ENCODE measurements at regions not wholly inside any gene's neighbourhood (a gene's known extent, or its start where the extent isn't known, plus 50 kb on each side); places are given as distances from the start of the nearest gene placed in this dataset.

DNA sequence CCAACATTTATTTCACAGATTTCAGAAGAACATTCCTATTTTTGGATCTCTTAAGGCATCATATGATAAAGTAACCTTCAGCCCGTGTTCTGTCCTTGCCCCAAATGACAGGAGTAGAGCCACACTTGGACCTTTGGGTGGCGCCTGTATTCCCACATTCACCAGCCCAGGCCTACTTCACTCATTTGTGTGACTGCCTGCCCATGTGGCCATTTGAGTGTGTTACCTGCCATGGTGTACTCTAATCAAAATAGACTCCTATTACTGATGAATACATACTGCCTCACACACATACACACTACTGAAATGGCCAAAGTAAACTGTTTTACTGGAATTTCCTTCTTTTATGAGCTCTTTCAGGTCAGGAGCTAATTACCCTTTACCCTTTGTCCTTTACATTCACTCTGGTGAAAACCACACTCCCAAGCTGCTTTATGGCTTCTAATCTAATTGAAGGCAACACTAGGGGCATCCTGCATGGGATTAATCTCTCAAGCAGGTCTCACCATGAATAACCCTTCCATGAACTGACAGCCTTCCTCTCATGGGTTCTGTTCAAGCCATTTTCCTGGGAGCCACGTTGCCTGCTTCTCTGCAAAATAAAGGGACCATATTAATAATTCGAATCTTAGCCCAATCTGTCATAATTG, 271.0 kb upstream of the GALNT5 start:
- ATAC-seq (no peak), DNase-seq (ENCODE audit: low read depth, low spot score) (no peak)
- Histone ChIP-seq H3K36me3 (ENCODE audit: control insufficient read depth, insufficient read depth, low read length) (no peaks in the 10 kb centered on the region), H3K27ac (ENCODE audit: low read length) (no peak overlapping the region), H3K27me3 (ENCODE audit: control insufficient read depth, insufficient read depth, low read length) (no peaks in the 10 kb centered on the region), H3K4me1 (ENCODE audit: control insufficient read depth, insufficient read depth, low read length) (no peaks in the 10 kb centered on the region), H3K9me3 (ENCODE audit: control insufficient read depth, insufficient read depth, low read depth, low read length) (no peaks in the 10 kb centered on the region), H3K4me3 (ENCODE audit: low read depth in 2 of 2, low read length in 2 of 2) (no peak overlapping the region)
- intact Hi-C loops (cut with micrococcal nuclease; ENCODE audit: unreplicated experiment) (no loop called here), in situ Hi-C loops (cut with HindIII; ENCODE audit: low pct_unique_long_range_greater_than_20kb, low sequenced_read_pairs) (no loop called here)
- BruUV-seq (replicated peaks): no TSS peak
- CTCF ChIA-PET: no interaction called here
- POLR2A ChIA-PET: interaction anchor here (0.6 kb wide), 1 partner anchor 586 kb away, joined by 3 read pairs; no protein-coding TSS in a partner anchor
- TF ChIP-seq SIN3A (IDR thresholded peaks at IDR 0.05; ENCODE audit: borderline replicate concordance, insufficient read depth, low read depth, low read length): no peak
- no peak for TF ChIP-seq POLR2AphosphoS5 (IDR thresholded peaks at IDR 0.05; ENCODE audit: low read depth, low read length)
- no peak for TF ChIP-seq TCF7L2 (IDR thresholded peaks at IDR 0.05; ENCODE audit: low read depth, low read length)
- TF ChIP-seq REST (IDR thresholded peaks at IDR 0.05; ENCODE audit: insufficient read depth in 1 of 2, low read depth in 2 of 2, low read length in 1 of 2): no peak
- TF ChIP-seq, protein P1, sequence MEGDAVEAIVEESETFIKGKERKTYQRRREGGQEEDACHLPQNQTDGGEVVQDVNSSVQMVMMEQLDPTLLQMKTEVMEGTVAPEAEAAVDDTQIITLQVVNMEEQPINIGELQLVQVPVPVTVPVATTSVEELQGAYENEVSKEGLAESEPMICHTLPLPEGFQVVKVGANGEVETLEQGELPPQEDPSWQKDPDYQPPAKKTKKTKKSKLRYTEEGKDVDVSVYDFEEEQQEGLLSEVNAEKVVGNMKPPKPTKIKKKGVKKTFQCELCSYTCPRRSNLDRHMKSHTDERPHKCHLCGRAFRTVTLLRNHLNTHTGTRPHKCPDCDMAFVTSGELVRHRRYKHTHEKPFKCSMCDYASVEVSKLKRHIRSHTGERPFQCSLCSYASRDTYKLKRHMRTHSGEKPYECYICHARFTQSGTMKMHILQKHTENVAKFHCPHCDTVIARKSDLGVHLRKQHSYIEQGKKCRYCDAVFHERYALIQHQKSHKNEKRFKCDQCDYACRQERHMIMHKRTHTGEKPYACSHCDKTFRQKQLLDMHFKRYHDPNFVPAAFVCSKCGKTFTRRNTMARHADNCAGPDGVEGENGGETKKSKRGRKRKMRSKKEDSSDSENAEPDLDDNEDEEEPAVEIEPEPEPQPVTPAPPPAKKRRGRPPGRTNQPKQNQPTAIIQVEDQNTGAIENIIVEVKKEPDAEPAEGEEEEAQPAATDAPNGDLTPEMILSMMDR (IDR thresholded peaks at IDR 0.05): no peak

DNA sequence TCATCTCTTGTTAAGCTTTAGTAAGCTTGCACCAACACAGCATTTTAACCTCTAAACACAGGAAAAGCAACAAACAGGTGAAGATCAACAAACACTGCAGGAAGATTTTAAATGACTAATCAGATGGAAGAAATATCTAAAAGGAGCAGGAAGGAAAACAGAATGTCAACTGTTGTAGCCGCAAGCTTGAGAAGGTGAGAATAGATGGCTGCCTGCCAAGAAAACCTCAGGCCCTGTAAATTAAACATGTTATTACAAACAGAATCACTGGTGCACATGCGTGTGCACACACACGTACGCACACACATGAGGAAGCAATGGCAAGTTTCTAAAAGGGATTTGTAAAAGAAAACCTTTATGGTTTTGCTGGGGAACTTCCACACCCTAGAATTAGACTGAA, 257.8 kb upstream of the GALNT5 start:
- no peak for TF ChIP-seq SIN3A (IDR thresholded peaks at IDR 0.05; ENCODE audit: borderline replicate concordance, insufficient read depth, low read depth, low read length)
- TF ChIP-seq POLR2AphosphoS5 (IDR thresholded peaks at IDR 0.05; ENCODE audit: low read depth, low read length): no peak
- TF ChIP-seq REST (IDR thresholded peaks at IDR 0.05; ENCODE audit: insufficient read depth in 1 of 2, low read depth in 2 of 2, low read length in 1 of 2): no peak
- TF ChIP-seq, protein P1 (IDR thresholded peaks at IDR 0.05): no peak
- TF ChIP-seq TCF7L2 (IDR thresholded peaks at IDR 0.05; ENCODE audit: low read depth, low read length): no peak
- DNase-seq (ENCODE audit: low read depth, low spot score) (no peak), ATAC-seq (no peak)
- no peak overlapping the region for H3K4me3 ChIP-seq (ENCODE audit: low read depth in 2 of 2, low read length in 2 of 2)
- no peaks in the 10 kb centered on the region for H3K9me3 ChIP-seq (ENCODE audit: control insufficient read depth, insufficient read depth, low read depth, low read length)
- H3K36me3 ChIP-seq (ENCODE audit: control insufficient read depth, insufficient read depth, low read length): no peaks in the 10 kb centered on the region
- no peaks in the 10 kb centered on the region for H3K27me3 ChIP-seq (ENCODE audit: control insufficient read depth, insufficient read depth, low read length)
- no peak overlapping the region for H3K27ac ChIP-seq (ENCODE audit: low read length)
- in situ Hi-C loops (cut with HindIII; ENCODE audit: low pct_unique_long_range_greater_than_20kb, low sequenced_read_pairs) (no loop called here), intact Hi-C loops (cut with micrococcal nuclease; ENCODE audit: unreplicated experiment) (no loop called here)
- BruUV-seq (replicated peaks): no TSS peak
- no peaks in the 10 kb centered on the region for H3K4me1 ChIP-seq (ENCODE audit: control insufficient read depth, insufficient read depth, low read length)
- ChIA-PET CTCF (no interaction called here), POLR2A (no interaction called here)
